ENCODE measurements at regions not wholly inside any gene's neighbourhood (a gene's known extent, or its start where the extent isn't known, plus 50 kb on each side); places are given as distances from the start of the nearest gene placed in this dataset.

DNA sequence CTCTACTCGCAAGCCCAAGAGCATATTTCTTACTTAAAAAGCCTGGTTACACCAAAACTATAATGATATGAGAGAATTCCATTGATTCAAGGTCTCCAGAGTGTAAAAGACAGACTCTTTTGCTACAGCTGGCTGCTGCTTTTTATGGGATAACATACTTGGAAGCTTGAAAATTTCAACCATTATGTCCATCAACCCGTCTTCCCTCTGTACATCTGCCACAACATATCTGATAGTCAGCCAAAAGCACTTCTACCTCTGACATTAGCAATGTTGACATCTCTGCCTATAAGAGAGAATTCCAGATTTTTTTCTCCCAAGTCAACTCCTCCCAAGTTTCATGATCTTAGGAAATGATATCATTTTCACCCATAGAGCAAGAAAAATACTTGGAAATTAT is 54.4 kb upstream of the IQCM start:
- TF ChIP-seq, protein P1, sequence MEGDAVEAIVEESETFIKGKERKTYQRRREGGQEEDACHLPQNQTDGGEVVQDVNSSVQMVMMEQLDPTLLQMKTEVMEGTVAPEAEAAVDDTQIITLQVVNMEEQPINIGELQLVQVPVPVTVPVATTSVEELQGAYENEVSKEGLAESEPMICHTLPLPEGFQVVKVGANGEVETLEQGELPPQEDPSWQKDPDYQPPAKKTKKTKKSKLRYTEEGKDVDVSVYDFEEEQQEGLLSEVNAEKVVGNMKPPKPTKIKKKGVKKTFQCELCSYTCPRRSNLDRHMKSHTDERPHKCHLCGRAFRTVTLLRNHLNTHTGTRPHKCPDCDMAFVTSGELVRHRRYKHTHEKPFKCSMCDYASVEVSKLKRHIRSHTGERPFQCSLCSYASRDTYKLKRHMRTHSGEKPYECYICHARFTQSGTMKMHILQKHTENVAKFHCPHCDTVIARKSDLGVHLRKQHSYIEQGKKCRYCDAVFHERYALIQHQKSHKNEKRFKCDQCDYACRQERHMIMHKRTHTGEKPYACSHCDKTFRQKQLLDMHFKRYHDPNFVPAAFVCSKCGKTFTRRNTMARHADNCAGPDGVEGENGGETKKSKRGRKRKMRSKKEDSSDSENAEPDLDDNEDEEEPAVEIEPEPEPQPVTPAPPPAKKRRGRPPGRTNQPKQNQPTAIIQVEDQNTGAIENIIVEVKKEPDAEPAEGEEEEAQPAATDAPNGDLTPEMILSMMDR (IDR thresholded peaks at IDR 0.05; ENCODE audit: insufficient read depth, low read depth, low read length, missing control alignments), result no peak
- no peak overlapping the region for H3K4me3 ChIP-seq (ENCODE audit: low read depth, low read length)
- no peak for DNase-seq (ENCODE audit: low read depth)

- TF ChIP-seq, protein P1 (IDR thresholded peaks at IDR 0.05; ENCODE audit: insufficient read depth, low read depth, low read length, missing control alignments), result no peak
- no peak for DNase-seq (ENCODE audit: low read depth)
- H3K4me3 ChIP-seq (ENCODE audit: low read depth, low read length), result no peak overlapping the region
Measured at GRCh38 chr4:149881744-149882143, 66.1 kb upstream of the IQCM start.

- TF ChIP-seq, protein P1 (IDR thresholded peaks at IDR 0.05; ENCODE audit: insufficient read depth, low read depth, low read length, missing control alignments), result no peak
- H3K4me3 ChIP-seq (ENCODE audit: low read depth, low read length), result no peak overlapping the region
- no peak for DNase-seq (ENCODE audit: low read depth)
Measured at GRCh38 chr4:149882251-149882650, 66.6 kb upstream of the IQCM start.

DNA sequence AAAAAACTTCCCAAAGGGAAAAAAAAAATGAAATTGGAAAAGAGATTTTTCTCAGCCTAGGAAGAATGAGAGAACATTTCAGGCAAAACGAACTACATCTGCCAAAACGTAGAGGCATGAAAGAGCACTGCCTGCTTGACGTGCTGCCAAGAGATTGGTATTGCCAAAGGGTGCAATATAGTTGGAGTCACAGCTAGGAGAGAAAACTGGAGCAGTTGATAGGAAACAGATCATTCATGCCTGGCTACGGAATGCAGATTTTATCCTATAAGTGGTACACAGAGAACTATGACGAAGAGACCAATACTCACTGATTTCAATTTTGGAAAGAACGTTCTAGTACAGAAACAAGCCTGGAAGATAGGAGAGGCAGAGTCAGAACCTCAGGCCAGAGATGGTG is 68.4 kb upstream of the IQCM start:
- TF ChIP-seq, protein P1 (IDR thresholded peaks at IDR 0.05; ENCODE audit: insufficient read depth, low read depth, low read length, missing control alignments), result no peak
- DNase-seq (ENCODE audit: low read depth), result no peak
- no peak overlapping the region for H3K4me3 ChIP-seq (ENCODE audit: low read depth, low read length)

DNA sequence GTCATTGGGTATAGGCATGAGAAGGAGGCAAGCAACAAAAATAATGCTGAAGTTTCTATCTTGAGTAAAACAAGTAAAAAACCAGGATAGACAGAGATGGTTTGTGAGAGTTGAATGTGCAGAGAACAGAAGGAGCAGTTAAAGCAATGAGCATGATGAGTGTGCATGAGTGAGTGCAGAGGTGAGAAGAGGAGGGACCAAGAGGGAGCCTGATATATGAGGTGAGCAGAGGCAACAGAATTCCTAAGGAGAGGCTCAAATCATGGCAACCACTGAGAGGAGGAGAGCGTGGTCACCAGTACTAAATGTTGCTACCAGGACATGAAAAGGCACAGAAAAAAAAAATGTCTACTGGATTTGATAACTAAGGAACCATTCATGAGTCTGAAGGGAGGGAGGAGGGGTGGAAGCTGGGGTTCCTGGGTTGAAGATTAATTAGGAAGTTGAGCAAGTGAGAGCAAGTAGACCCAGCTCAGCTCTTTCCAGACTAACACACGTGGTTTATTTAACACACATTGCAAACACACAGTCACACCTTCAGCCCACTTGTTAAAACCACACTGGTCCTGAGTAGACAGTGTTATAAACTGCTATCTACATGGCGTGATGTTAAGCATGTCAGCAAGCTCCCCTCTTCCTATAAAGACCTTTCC is 69.0 kb upstream of the IQCM start:
- no peak overlapping the region for H3K4me3 ChIP-seq (ENCODE audit: low read depth, low read length)
- TF ChIP-seq, protein P1 (IDR thresholded peaks at IDR 0.05; ENCODE audit: insufficient read depth, low read depth, low read length, missing control alignments), result no peak
- no peak for DNase-seq (ENCODE audit: low read depth)

DNA sequence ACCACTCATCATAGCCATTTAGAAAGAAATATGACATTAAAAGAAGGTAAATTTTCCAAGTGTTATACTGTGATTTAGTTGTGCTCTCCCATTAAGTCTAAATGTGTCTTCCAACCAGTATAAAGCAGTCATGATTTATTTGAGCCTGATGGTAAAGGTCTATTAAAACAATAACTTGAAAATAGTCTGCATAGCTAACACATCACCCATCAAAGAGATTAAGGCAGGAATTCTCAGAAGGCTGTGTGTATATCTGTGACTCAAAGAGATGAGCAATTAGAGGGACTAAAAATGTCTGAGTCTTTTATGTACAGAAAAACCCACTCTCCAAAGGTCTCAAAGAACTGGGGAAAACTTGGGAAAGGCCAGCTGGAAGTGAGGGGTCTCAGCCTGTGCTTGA is 70.3 kb upstream of the IQCM start:
- TF ChIP-seq, protein P1 (IDR thresholded peaks at IDR 0.05; ENCODE audit: insufficient read depth, low read depth, low read length, missing control alignments), result no peak
- no peak overlapping the region for H3K4me3 ChIP-seq (ENCODE audit: low read depth, low read length)
- no peak for DNase-seq (ENCODE audit: low read depth)
